WTC11 (cell line): ENCODE measurements at regions not wholly inside any gene's neighbourhood (a gene's known extent, or its start where the extent isn't known, plus 50 kb on each side); places are given as distances from the start of the nearest gene placed in this dataset.

ENCODE experiments used
- AFF4 ChIP-seq: sonication (generic); formaldehyde crosslinking; IDR thresholded peaks from 2 replicates; pipeline ENCODE4 v1.8.1; 2023; ENCODE audit warnings: mild to moderate bottlenecking, missing genetic modification reagents, borderline replicate concordance
- CTCF ChIP-seq: fragments of 200-600 bp; IDR thresholded peaks from 2 replicates; pipeline ENCODE4 v1.8.0; 2022; ENCODE audit warnings: antibody characterized with exemption
- ESRRA ChIP-seq: sonication (generic); formaldehyde crosslinking; IDR thresholded peaks from 2 replicates; pipeline ENCODE4 v1.8.1; 2022; ENCODE audit warnings: mild to moderate bottlenecking, missing genetic modification reagents, borderline replicate concordance
- MAX ChIP-seq: sonication (generic); formaldehyde crosslinking; IDR thresholded peaks from 2 replicates; pipeline ENCODE4 v1.8.0; 2022; ENCODE audit warnings: mild to moderate bottlenecking, missing genetic modification reagents
- MXD4 ChIP-seq: fragments of 250-450 bp; sonication (Bioruptor Pico); IDR thresholded peaks from 2 replicates; pipeline ENCODE4 v1.8.0; 2021; ENCODE audit warnings: mild to moderate bottlenecking, moderate library complexity, borderline replicate concordance
- NFYB ChIP-seq: sonication (generic); formaldehyde crosslinking; conservative IDR thresholded peaks from 2 replicates; pipeline ENCODE4 v1.8.0; 2022; ENCODE audit warnings: low read depth, missing genetic modification reagents
- NR3C1 ChIP-seq: sonication (generic); formaldehyde crosslinking; conservative IDR thresholded peaks from 2 replicates; pipeline ENCODE4 v1.8.1; 2023; ENCODE audit warnings: low read depth, mild to moderate bottlenecking, missing genetic modification reagents
- USF1 ChIP-seq: sonication (generic); formaldehyde crosslinking; IDR thresholded peaks from 2 replicates; pipeline ENCODE4 v1.8.0; 2022; ENCODE audit warnings: mild to moderate bottlenecking, missing genetic modification reagents
- ZNF263 ChIP-seq: sonication (generic); formaldehyde crosslinking; IDR thresholded peaks from 2 replicates; pipeline ENCODE4 v1.8.1; 2022; ENCODE audit warnings: low read depth, mild to moderate bottlenecking, moderate library complexity, missing genetic modification reagents
- ZSCAN18 ChIP-seq: fragments of 250-450 bp; sonication (Bioruptor Pico); IDR thresholded peaks from 2 replicates; pipeline ENCODE4 v2.1.2; 2022; ENCODE audit warnings: mild to moderate bottlenecking, moderate library complexity

GRCh38 chr4:129804461-129804981 lies 708.6 kb downstream of the C4orf33 start:
- TF ChIP-seq CTCF, result no peak
- TF ChIP-seq MAX (CRISPR knock-in tag), result no peak
- no peak for TF ChIP-seq NFYB (CRISPR knock-in tag)
- TF ChIP-seq NR3C1, result no peak
- TF ChIP-seq ZSCAN18 (CRISPR knock-in tag), result no peak
- TF ChIP-seq USF1 (CRISPR knock-in tag), result no peak
- TF ChIP-seq ZNF263 (CRISPR knock-in tag), result no peak
- TF ChIP-seq ESRRA (CRISPR knock-in tag), result no peak
- no peak for TF ChIP-seq AFF4 (CRISPR knock-in tag)
- TF ChIP-seq MXD4, result no peak
